ENCODE measurements at regions not wholly inside any gene's neighbourhood (a gene's known extent, or its start where the extent isn't known, plus 50 kb on each side); places are given as distances from the start of the nearest gene placed in this dataset.

GRCh38 chr5:60374409-60374808 is 325.6 kb downstream of the DEPDC1B start:
- DNase-seq = no peak

GRCh38 chr5:60372786-60373185 is 327.2 kb downstream of the DEPDC1B start:
- no peak for DNase-seq

GRCh38 chr5:60371065-60371464 is 328.9 kb downstream of the DEPDC1B start:
- DNase-seq = no peak

GRCh38 chr5:60370508-60370907 is 329.5 kb downstream of the DEPDC1B start:
- DNase-seq = no peak

GRCh38 chr5:60369391-60369790 is 330.6 kb downstream of the DEPDC1B start:
- no peak for DNase-seq

- DNase-seq = no peak
These were observed 331.9 kb downstream of the DEPDC1B start for GRCh38 chr5:60368100-60368499.

- no peak for DNase-seq
These were observed 333.5 kb downstream of the DEPDC1B start for GRCh38 chr5:60366489-60366888.

- DNase-seq = no peak
These were observed 335.0 kb downstream of the DEPDC1B start for GRCh38 chr5:60365001-60365400.

GRCh38 chr5:60362158-60362557 is 337.8 kb downstream of the DEPDC1B start:
- no peak for DNase-seq

GRCh38 chr5:60360355-60360754 is 339.6 kb downstream of the DEPDC1B start:
- no peak for DNase-seq

GRCh38 chr5:60357302-60357701 is 342.7 kb downstream of the DEPDC1B start:
- no peak for DNase-seq

GRCh38 chr5:60356745-60357144 is 343.2 kb downstream of the DEPDC1B start:
- DNase-seq = no peak

GRCh38 chr5:60355181-60355580 is 344.8 kb downstream of the DEPDC1B start:
- no peak for DNase-seq

- DNase-seq = no peak
These were observed 345.7 kb downstream of the DEPDC1B start for GRCh38 chr5:60354311-60354710.

GRCh38 chr5:60352992-60353599 is 346.9 kb downstream of the DEPDC1B start:
- no peak for DNase-seq

GRCh38 chr5:60350794-60351193 is 349.2 kb downstream of the DEPDC1B start:
- DNase-seq = no peak

- no peak for DNase-seq
These were observed 350.0 kb downstream of the DEPDC1B start for GRCh38 chr5:60349891-60350415.

GRCh38 chr5:60346393-60346792 is 353.6 kb downstream of the DEPDC1B start:
- no peak for DNase-seq

GRCh38 chr5:60343102-60343501 is 356.9 kb downstream of the DEPDC1B start:
- DNase-seq = no peak

- no peak for DNase-seq
These were observed 358.9 kb downstream of the DEPDC1B start for GRCh38 chr5:60340965-60341471.

GRCh38 chr5:60340326-60340725 is 359.6 kb downstream of the DEPDC1B start:
- DNase-seq = no peak

GRCh38 chr5:60339691-60340201 is 360.2 kb downstream of the DEPDC1B start:
- no peak for DNase-seq

- no peak for DNase-seq
These were observed 361.1 kb downstream of the DEPDC1B start for GRCh38 chr5:60338846-60339245.

- no peak for DNase-seq
These were observed 363.5 kb downstream of the DEPDC1B start for GRCh38 chr5:60336491-60336890.

Data from right lung (tissue), 2 donors.